ENCODE measurements at regions not wholly inside any gene's neighbourhood (a gene's known extent, or its start where the extent isn't known, plus 50 kb on each side); places are given as distances from the start of the nearest gene placed in this dataset.

DNA sequence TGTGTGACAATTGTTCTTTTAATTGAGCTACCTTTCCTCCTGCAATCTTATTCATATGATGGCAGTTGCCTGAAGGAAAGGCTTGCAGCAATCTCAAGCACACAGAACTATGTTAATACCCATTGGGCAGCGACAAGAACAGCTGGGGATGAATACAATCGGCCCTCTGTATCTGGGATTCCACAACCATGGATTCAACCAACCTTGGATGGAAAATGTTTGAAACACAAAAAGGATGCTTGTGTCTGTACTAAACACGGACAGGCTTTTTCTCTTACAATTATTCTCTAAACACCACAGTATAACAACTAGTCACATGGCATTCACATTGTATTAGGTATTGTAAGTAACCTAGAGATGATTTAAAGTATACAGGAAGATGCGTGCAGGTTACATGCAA lies 256.1 kb upstream of the SIX2 start:
- TF ChIP-seq, protein P1, sequence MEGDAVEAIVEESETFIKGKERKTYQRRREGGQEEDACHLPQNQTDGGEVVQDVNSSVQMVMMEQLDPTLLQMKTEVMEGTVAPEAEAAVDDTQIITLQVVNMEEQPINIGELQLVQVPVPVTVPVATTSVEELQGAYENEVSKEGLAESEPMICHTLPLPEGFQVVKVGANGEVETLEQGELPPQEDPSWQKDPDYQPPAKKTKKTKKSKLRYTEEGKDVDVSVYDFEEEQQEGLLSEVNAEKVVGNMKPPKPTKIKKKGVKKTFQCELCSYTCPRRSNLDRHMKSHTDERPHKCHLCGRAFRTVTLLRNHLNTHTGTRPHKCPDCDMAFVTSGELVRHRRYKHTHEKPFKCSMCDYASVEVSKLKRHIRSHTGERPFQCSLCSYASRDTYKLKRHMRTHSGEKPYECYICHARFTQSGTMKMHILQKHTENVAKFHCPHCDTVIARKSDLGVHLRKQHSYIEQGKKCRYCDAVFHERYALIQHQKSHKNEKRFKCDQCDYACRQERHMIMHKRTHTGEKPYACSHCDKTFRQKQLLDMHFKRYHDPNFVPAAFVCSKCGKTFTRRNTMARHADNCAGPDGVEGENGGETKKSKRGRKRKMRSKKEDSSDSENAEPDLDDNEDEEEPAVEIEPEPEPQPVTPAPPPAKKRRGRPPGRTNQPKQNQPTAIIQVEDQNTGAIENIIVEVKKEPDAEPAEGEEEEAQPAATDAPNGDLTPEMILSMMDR (IDR thresholded peaks at IDR 0.05; ENCODE audit: low read length), result no peak
- no peak for TF ChIP-seq EZH2 (IDR thresholded peaks at IDR 0.05; ENCODE audit: borderline replicate concordance, low read length)

Measured in OCI-LY1 (cell line).